T-cell (primary cell): ENCODE measurements at regions not wholly inside any gene's neighbourhood (a gene's known extent, or its start where the extent isn't known, plus 50 kb on each side); places are given as distances from the start of the nearest gene placed in this dataset.

Experiments used
- ATAC-seq, 4 experiments: fragments of 200-7000 bp in 3 of 4; fragments of 150-1000 bp in 1 of 4; cut with Tn5 transposase; replicated peaks in 1 of 4; 1 replicate in 3 of 4; 2 replicates in 1 of 4; pipeline ENCODE4 v1.10.0; 2021; ENCODE audit warnings: moderate library complexity in 3 of 4, mild to moderate bottlenecking in 2 of 4, moderate number of reproducible peaks in 1 of 4
- CTCF ChIA-PET, 2 donors: fragments of 300-600 bp; sonication (Branson Sonifier 250); formaldehyde crosslinking; loops; one replicate each; lab custom pipeline; 2022; ENCODE audit warnings: antibody characterized with exemption in 2 of 2; lab: Charles Lee
- POLR2A ChIA-PET, 2 donors: fragments of 300-600 bp; sonication (Branson Sonifier 250); formaldehyde crosslinking; loops; one replicate each; lab custom pipeline; 2022; ENCODE audit warnings: antibody characterized with exemption in 2 of 2; lab: Charles Lee
- DNase-seq, 35 experiments: peaks; one replicate each; pipeline versions ENCODE4 v3.0.0 to v3.0.0-alpha.2; 2013 to 2023
- H3K27ac ChIP-seq: one replicate; pipeline ENCODE4 v1.5.1; 2013; ENCODE audit warnings: low read length
- H3K27me3 ChIP-seq, 2 experiments: replicated peaks in 1 of 2; 1 replicate in 1 of 2; 2 replicates in 1 of 2; pipeline versions ENCODE4 v1.6.1 to v1.7.0; 2013; ENCODE audit warnings: low read length in 1 of 2, mixed read lengths in 1 of 2; ENCODE audit not compliant: control insufficient read depth in 2 of 2, insufficient read depth in 2 of 2; ENCODE audit errors: extremely low read depth in 1 of 2
- H3K36me3 ChIP-seq, 2 donors: 1 replicate in 1 of 2; 2 replicates in 1 of 2; pipeline versions ENCODE4 v1.6.1 to v1.7.0; 2013; ENCODE audit warnings: low read length in 1 of 2; ENCODE audit not compliant: control insufficient read depth in 2 of 2, insufficient read depth in 1 of 2; ENCODE audit errors: extremely low read depth in 1 of 2
- H3K4me1 ChIP-seq, 2 experiments: 1 replicate in 1 of 2; 2 replicates in 1 of 2; pipeline versions ENCODE4 v1.6.1 to v1.7.0; 2013; ENCODE audit warnings: low read length in 2 of 2, mixed read lengths in 1 of 2; ENCODE audit not compliant: insufficient read depth in 2 of 2, control insufficient read depth in 1 of 2; ENCODE audit errors: extremely low read depth in 1 of 2
- H3K4me3 ChIP-seq, 2 donors: 1 replicate in 1 of 2; 2 replicates in 1 of 2; pipeline versions ENCODE4 v1.5.1 to v1.7.0; 2013; ENCODE audit warnings: mild to moderate bottlenecking in 2 of 2, low read length in 1 of 2, moderate library complexity in 1 of 2; ENCODE audit not compliant: control insufficient read depth in 1 of 2; ENCODE audit errors: extremely low read depth in 1 of 2
- H3K9me3 ChIP-seq: 2 replicates; pipeline ENCODE4 v1.7.0; 2013
- H3K27ac Mint-ChIP-seq, 2 donors: one replicate each; pipeline ENCODE4 v1.8.0; 2020 to 2021; ENCODE audit warnings: mild to moderate bottlenecking in 2 of 2, mixed read lengths in 2 of 2
- H3K27me3 Mint-ChIP-seq, 2 donors: one replicate each; pipeline ENCODE4 v1.8.0; 2021 to 2022; ENCODE audit warnings: mixed read lengths in 2 of 2
- H3K36me3 Mint-ChIP-seq: one replicate; pipeline ENCODE4 v1.8.0; 2021; ENCODE audit warnings: mixed read lengths
- H3K4me1 Mint-ChIP-seq, 3 donors: one replicate each; pipeline ENCODE4 v1.8.0; 2020 to 2022; ENCODE audit warnings: mixed read lengths in 3 of 3, mild to moderate bottlenecking in 1 of 3
- H3K4me3 Mint-ChIP-seq, 3 donors: one replicate each; pipeline ENCODE4 v1.8.0; 2020 to 2022; ENCODE audit warnings: mild to moderate bottlenecking in 3 of 3, mixed read lengths in 3 of 3, moderate library complexity in 3 of 3
- H3K9me3 Mint-ChIP-seq, 3 donors: one replicate each; pipeline ENCODE4 v1.8.0; 2020 to 2022; ENCODE audit warnings: mixed read lengths in 3 of 3
- WGBS: methylation state at CpG from one replicate; pipeline ENCODE4 v1.1.5; 2013; ENCODE audit warnings: missing lambda C conversion rate; ENCODE audit not compliant: insufficient coverage; 5-methylcytosine and 5-hydroxymethylcytosine counted together

- ChIA-PET POLR2A (no interaction called here), CTCF (no interaction called here)
- Histone ChIP-seq H3K36me3 (no peaks in the 10 kb centered on the region), H3K27ac (no peak overlapping the region), H3K4me3 (no peak overlapping the region), H3K27me3 (no peaks in the 10 kb centered on the region), H3K4me1 (no peaks in the 10 kb centered on the region), H3K9me3 (no peaks in the 10 kb centered on the region)
- Mint-ChIP-seq H3K9me3 (no peaks in the 10 kb centered on the region), H3K27me3 (peaks cover 0 to 11% of the 10 kb centered on the region in 2 donors), H3K36me3 (no peaks in the 10 kb centered on the region), H3K4me1 (no peaks in the 10 kb centered on the region), H3K4me3 (no peak overlapping the region), H3K27ac (no peak overlapping the region)
- ATAC-seq, result no peak
- no peak for DNase-seq
- WGBS, result no CpG with 5 or more reads among the region's 3 CpGs
These were observed 207.6 kb upstream of the GHITM start for GRCh38 chr10:83931669-83932068.

- no peak for DNase-seq
- H3K4me1 Mint-ChIP-seq, result no peaks in the 10 kb centered on the region
- H3K36me3 Mint-ChIP-seq, result no peaks in the 10 kb centered on the region
- no peak overlapping the region for H3K4me3 Mint-ChIP-seq
- H3K27ac Mint-ChIP-seq, result no peak overlapping the region
- Histone ChIP-seq H3K27ac (no peak overlapping the region), H3K4me3 (no peak overlapping the region), H3K27me3 (no peaks in the 10 kb centered on the region), H3K9me3 (no peaks in the 10 kb centered on the region), H3K4me1 (no peaks in the 10 kb centered on the region), H3K36me3 (no peaks in the 10 kb centered on the region)
- ChIA-PET CTCF (no interaction called here), POLR2A (no interaction called here)
- WGBS, result 90% methylated on average over 2 of the region's 2 CpGs
- H3K9me3 Mint-ChIP-seq, result no peaks in the 10 kb centered on the region
- ATAC-seq, result no peak
- H3K27me3 Mint-ChIP-seq, result peaks cover 0 to 11% of the 10 kb centered on the region in 2 donors
These were observed 207.1 kb upstream of the GHITM start for GRCh38 chr10:83932245-83932644.

DNA sequence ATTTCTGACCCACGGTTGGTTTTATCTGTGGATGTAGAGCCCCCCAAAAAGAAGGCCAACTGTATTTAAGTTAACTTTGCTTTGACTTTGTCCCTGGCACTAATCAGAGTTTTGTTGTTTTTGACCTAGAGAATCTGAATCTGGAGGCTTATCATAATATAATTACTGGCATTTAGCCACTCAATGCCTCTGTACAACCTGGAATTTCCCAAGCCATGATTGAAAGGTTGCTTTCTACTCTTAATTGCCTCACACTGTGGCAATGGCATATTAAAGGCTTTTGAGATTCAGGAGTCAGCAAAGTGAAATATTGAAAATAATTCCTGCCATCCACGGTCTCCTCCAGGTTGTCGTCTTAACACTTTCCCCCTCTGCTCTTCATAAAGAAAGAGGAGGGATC is 205.2 kb upstream of the GHITM start:
- no CpG with 5 or more reads among the region's 3 CpGs for WGBS
- Mint-ChIP-seq H3K27me3 (peaks cover 0 to 3% of the 10 kb centered on the region in 2 donors), H3K9me3 (no peaks in the 10 kb centered on the region), H3K4me3 (no peak overlapping the region), H3K4me1 (no peaks in the 10 kb centered on the region), H3K36me3 (no peaks in the 10 kb centered on the region), H3K27ac (no peak overlapping the region)
- CTCF ChIA-PET, result no interaction called here
- DNase-seq, result no peak
- no peak for ATAC-seq
- POLR2A ChIA-PET, result no interaction called here
- H3K4me3 ChIP-seq, result no peak overlapping the region
- no peak overlapping the region for H3K27ac ChIP-seq
- H3K4me1 ChIP-seq, result no peaks in the 10 kb centered on the region
- no peaks in the 10 kb centered on the region for H3K9me3 ChIP-seq
- H3K27me3 ChIP-seq, result no peaks in the 10 kb centered on the region
- H3K36me3 ChIP-seq, result no peaks in the 10 kb centered on the region

- peaks cover 0 to 3% of the 10 kb centered on the region in 2 donors for H3K27me3 Mint-ChIP-seq
- no peaks in the 10 kb centered on the region for H3K4me1 ChIP-seq
- no peak overlapping the region for H3K4me3 ChIP-seq
- DNase-seq, result no peak
- CTCF ChIA-PET, result no interaction called here
- no peak overlapping the region for H3K27ac Mint-ChIP-seq
- H3K4me3 Mint-ChIP-seq, result no peak overlapping the region
- H3K4me1 Mint-ChIP-seq, result no peaks in the 10 kb centered on the region
- no peak for ATAC-seq
- H3K27me3 ChIP-seq, result no peaks in the 10 kb centered on the region
- POLR2A ChIA-PET, result no interaction called here
- no peaks in the 10 kb centered on the region for H3K9me3 Mint-ChIP-seq
- WGBS, result 77% methylated on average over 3 of the region's 5 CpGs
- H3K36me3 ChIP-seq, result no peaks in the 10 kb centered on the region
- no peaks in the 10 kb centered on the region for H3K36me3 Mint-ChIP-seq
- H3K27ac ChIP-seq, result no peak overlapping the region
- H3K9me3 ChIP-seq, result no peaks in the 10 kb centered on the region
These were observed 204.5 kb upstream of the GHITM start for GRCh38 chr10:83934641-83935338.

GRCh38 chr10:83935339-83935736 is 204.0 kb upstream of the GHITM start:
- no peak overlapping the region for H3K4me3 ChIP-seq
- Mint-ChIP-seq H3K4me3 (no peak overlapping the region), H3K36me3 (no peaks in the 10 kb centered on the region), H3K9me3 (no peaks in the 10 kb centered on the region), H3K27me3 (peaks cover 0 to 3% of the 10 kb centered on the region in 2 donors), H3K27ac (no peak overlapping the region), H3K4me1 (no peaks in the 10 kb centered on the region)
- no peaks in the 10 kb centered on the region for H3K9me3 ChIP-seq
- no peak overlapping the region for H3K27ac ChIP-seq
- WGBS, result 100% methylated on average over 1 of the region's 3 CpGs
- ATAC-seq, result no peak
- POLR2A ChIA-PET, result no interaction called here
- H3K36me3 ChIP-seq, result no peaks in the 10 kb centered on the region
- H3K4me1 ChIP-seq, result no peaks in the 10 kb centered on the region
- H3K27me3 ChIP-seq, result no peaks in the 10 kb centered on the region
- no peak for DNase-seq
- CTCF ChIA-PET, result no interaction called here

- Mint-ChIP-seq H3K4me3 (no peak overlapping the region), H3K4me1 (no peaks in the 10 kb centered on the region), H3K27me3 (peaks cover 2 to 3% of the 10 kb centered on the region in 2 donors), H3K9me3 (no peaks in the 10 kb centered on the region), H3K36me3 (no peaks in the 10 kb centered on the region), H3K27ac (no peak overlapping the region)
- no peak overlapping the region for H3K4me3 ChIP-seq
- H3K36me3 ChIP-seq, result no peaks in the 10 kb centered on the region
- CTCF ChIA-PET, result no interaction called here
- POLR2A ChIA-PET, result no interaction called here
- H3K27ac ChIP-seq, result no peak overlapping the region
- no peaks in the 10 kb centered on the region for H3K9me3 ChIP-seq
- no peaks in the 10 kb centered on the region for H3K27me3 ChIP-seq
- DNase-seq, result no peak
- no peak for ATAC-seq
- 84% methylated on average over 4 of the region's 5 CpGs for WGBS
- H3K4me1 ChIP-seq, result no peaks in the 10 kb centered on the region
These were observed 203.4 kb upstream of the GHITM start for GRCh38 chr10:83935911-83936310.

DNA sequence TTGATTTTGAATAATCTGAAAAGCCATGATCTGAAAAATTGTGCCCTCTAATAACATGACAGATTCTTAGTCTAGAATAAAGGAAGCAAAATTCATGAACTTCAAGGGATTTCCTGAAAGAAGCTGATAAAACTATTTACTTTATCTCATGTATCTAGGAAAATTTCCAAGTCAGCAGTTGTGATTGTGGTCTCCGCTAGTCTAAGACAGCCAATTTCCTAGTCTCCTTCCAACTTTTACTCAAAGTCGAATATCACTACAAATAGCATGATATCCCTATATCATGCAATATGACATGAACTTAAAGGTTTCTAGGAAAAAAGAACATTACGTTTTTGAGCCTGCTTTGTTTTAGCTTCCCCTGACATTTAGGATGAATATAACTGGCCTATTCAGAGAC is 202.1 kb upstream of the GHITM start:
- Mint-ChIP-seq H3K27ac (no peak overlapping the region), H3K9me3 (no peaks in the 10 kb centered on the region), H3K36me3 (no peaks in the 10 kb centered on the region), H3K4me3 (no peak overlapping the region), H3K27me3 (peaks cover 2 to 3% of the 10 kb centered on the region in 2 donors), H3K4me1 (no peaks in the 10 kb centered on the region)
- WGBS, result no CpG with 5 or more reads among the region's 3 CpGs
- ATAC-seq (no peak), DNase-seq (no peak)
- POLR2A ChIA-PET, result no interaction called here
- no peaks in the 10 kb centered on the region for H3K36me3 ChIP-seq
- no peak overlapping the region for H3K27ac ChIP-seq
- H3K4me1 ChIP-seq, result no peaks in the 10 kb centered on the region
- CTCF ChIA-PET, result no interaction called here
- no peaks in the 10 kb centered on the region for H3K9me3 ChIP-seq
- no peak overlapping the region for H3K4me3 ChIP-seq
- no peaks in the 10 kb centered on the region for H3K27me3 ChIP-seq
